H9 (cell line): ENCODE measurements at regions not wholly inside any gene's neighbourhood (a gene's known extent, or its start where the extent isn't known, plus 50 kb on each side); places are given as distances from the start of the nearest gene placed in this dataset.

ENCODE experiments used
- DNase-seq: peaks from one replicate; pipeline ENCODE4 v3.0.0-alpha.2; 2017
- H2AFZ ChIP-seq: one replicate; pipeline ENCODE4 v1.6.1; 2013; ENCODE audit warnings: mild to moderate bottlenecking, low read length, control low read depth, moderate library complexity
- H2AK5ac ChIP-seq: 2 replicates; pipeline ENCODE4 v1.6.1; 2013; ENCODE audit warnings: low read length, control low read depth, mixed read lengths; ENCODE audit not compliant: insufficient read length
- H2BK120ac ChIP-seq: one replicate; pipeline ENCODE4 v1.6.1; 2013; ENCODE audit warnings: low read depth, mild to moderate bottlenecking, low read length, control low read depth, inconsistent platforms; ENCODE audit not compliant: poor library complexity, severe bottlenecking
- H2BK12ac ChIP-seq: 2 replicates; pipeline ENCODE4 v1.6.1; 2013; ENCODE audit warnings: low read length, control low read depth, mixed read lengths, low read depth; ENCODE audit not compliant: insufficient read length
- H2BK15ac ChIP-seq: 2 replicates; pipeline ENCODE4 v1.6.1; 2013; ENCODE audit warnings: low read depth, low read length, control low read depth
- H2BK20ac ChIP-seq: one replicate; pipeline ENCODE4 v1.6.1; 2013; ENCODE audit warnings: low read depth, mild to moderate bottlenecking, low read length, control low read depth, inconsistent platforms; ENCODE audit not compliant: poor library complexity, severe bottlenecking
- H2BK5ac ChIP-seq: 2 replicates; pipeline ENCODE4 v1.6.1; 2013; ENCODE audit warnings: low read length, control low read depth, mixed read lengths; ENCODE audit not compliant: insufficient read length
- H3K14ac ChIP-seq: 2 replicates; pipeline ENCODE4 v1.6.1; 2013; ENCODE audit warnings: low read length, control low read depth; ENCODE audit not compliant: insufficient read depth
- H3K18ac ChIP-seq: 2 replicates; pipeline ENCODE4 v1.6.1; 2013; ENCODE audit warnings: low read depth, mild to moderate bottlenecking, mixed read lengths, low read length, control low read depth; ENCODE audit not compliant: insufficient read length
- H3K23ac ChIP-seq: 2 replicates; pipeline ENCODE4 v1.6.1; 2013; ENCODE audit warnings: low read length, control low read depth, mixed read lengths, low read depth; ENCODE audit not compliant: insufficient read length
- H3K23me2 ChIP-seq: 2 replicates; pipeline ENCODE4 v1.6.1; 2013; ENCODE audit warnings: low read depth, mild to moderate bottlenecking, mixed read lengths, low read length, control low read depth; ENCODE audit not compliant: insufficient read length, poor library complexity, severe bottlenecking
- H3K27ac ChIP-seq: 2 replicates; pipeline ENCODE4 v1.5.1; 2013; ENCODE audit warnings: low read length, control low read depth, mixed read lengths, low read depth; ENCODE audit not compliant: insufficient read length
- H3K27me3 ChIP-seq: 2 replicates; pipeline ENCODE4 v1.6.1; 2013; ENCODE audit warnings: low read length, control low read depth, inconsistent platforms; ENCODE audit not compliant: insufficient read depth
- H3K4ac ChIP-seq: 2 replicates; pipeline ENCODE4 v1.6.1; 2013; ENCODE audit warnings: low read depth, mild to moderate bottlenecking, control low read depth, inconsistent platforms, low read length, moderate library complexity
- H3K4me1 ChIP-seq: 2 replicates; pipeline ENCODE4 v1.6.1; 2013; ENCODE audit warnings: low read length, control low read depth, inconsistent platforms; ENCODE audit not compliant: insufficient read depth
- H3K4me2 ChIP-seq: 2 replicates; pipeline ENCODE4 v1.6.1; 2013; ENCODE audit warnings: low read length, control low read depth, mixed read lengths; ENCODE audit not compliant: insufficient read length, insufficient read depth
- H3K56ac ChIP-seq: 2 replicates; pipeline ENCODE4 v1.6.1; 2013; ENCODE audit warnings: low read depth, mild to moderate bottlenecking, mixed read lengths, low read length, control low read depth; ENCODE audit not compliant: insufficient read length
- H3K79me1 ChIP-seq: 2 replicates; pipeline ENCODE4 v1.6.1; 2013; ENCODE audit warnings: low read depth, mild to moderate bottlenecking, moderate library complexity, low read length, control low read depth, inconsistent platforms; ENCODE audit not compliant: insufficient read depth, poor library complexity, severe bottlenecking
- H3K79me2 ChIP-seq: 2 replicates; pipeline ENCODE4 v1.6.1; 2013; ENCODE audit warnings: low read length, control low read depth, inconsistent platforms; ENCODE audit not compliant: insufficient read depth
- H3K9ac ChIP-seq: 2 replicates; pipeline ENCODE4 v1.6.1; 2013; ENCODE audit warnings: low read length, control low read depth, mixed read lengths; ENCODE audit not compliant: insufficient read length; ENCODE audit errors: extremely low read depth
- H3K9me3 ChIP-seq: one replicate; pipeline ENCODE4 v1.6.1; 2013; ENCODE audit warnings: low read depth, low read length, inconsistent platforms; ENCODE audit not compliant: control insufficient read depth
- H3T11ph ChIP-seq: one replicate; pipeline ENCODE4 v1.6.1; 2013; ENCODE audit warnings: mild to moderate bottlenecking, low read length, control low read depth, inconsistent platforms
- H4K20me1 ChIP-seq: one replicate; pipeline ENCODE4 v1.6.1; 2013; ENCODE audit not compliant: control insufficient read depth, insufficient read length, insufficient read depth
- H4K5ac ChIP-seq: 2 replicates; pipeline ENCODE4 v1.6.1; 2013; ENCODE audit warnings: low read depth, mild to moderate bottlenecking, mixed read lengths, low read length, control low read depth; ENCODE audit not compliant: insufficient read length
- H4K8ac ChIP-seq: replicated peaks from 2 replicates; pipeline ENCODE4 v1.6.1; 2013; ENCODE audit warnings: low read length, control low read depth, mixed read lengths, low read depth; ENCODE audit not compliant: insufficient read length
- H4K91ac ChIP-seq: 2 replicates; pipeline ENCODE4 v1.6.1; 2013; ENCODE audit warnings: low read depth, mild to moderate bottlenecking, moderate library complexity, mixed read lengths, low read length, control low read depth; ENCODE audit not compliant: insufficient read length
- H3K27ac Mint-ChIP-seq, 3 experiments: 2 replicates in 2 of 3; 3 replicates in 1 of 3; pipeline ENCODE4 v1.8.0; 2020 to 2021; ENCODE audit warnings: mixed read lengths in 3 of 3, mild to moderate bottlenecking in 1 of 3, moderate library complexity in 1 of 3
- H3K27me3 Mint-ChIP-seq: 2 replicates; pipeline ENCODE4 v1.8.0; 2021; ENCODE audit warnings: low read depth, mild to moderate bottlenecking, moderate library complexity, mixed read lengths
- H3K36me3 Mint-ChIP-seq, 3 experiments: 2 replicates in 2 of 3; 3 replicates in 1 of 3; pipeline ENCODE4 v1.8.0; 2020 to 2021; ENCODE audit warnings: low read depth in 3 of 3, mixed read lengths in 3 of 3; ENCODE audit not compliant: insufficient read depth in 1 of 3
- H3K4me1 Mint-ChIP-seq, 2 experiments: 2 replicates each; pipeline ENCODE4 v1.8.0; 2020; ENCODE audit warnings: mixed read lengths in 2 of 2
- H3K4me3 Mint-ChIP-seq, 2 experiments: 2 replicates in 1 of 2; 3 replicates in 1 of 2; pipeline ENCODE4 v1.8.0; 2020 to 2021; ENCODE audit warnings: mild to moderate bottlenecking in 2 of 2, mixed read lengths in 2 of 2, moderate library complexity in 1 of 2
- H3K9me3 Mint-ChIP-seq, 2 experiments: 2 replicates in 1 of 2; 3 replicates in 1 of 2; pipeline ENCODE4 v1.8.0; 2020; ENCODE audit warnings: mild to moderate bottlenecking in 2 of 2, mixed read lengths in 2 of 2, moderate library complexity in 1 of 2
- WGBS: extraction: QIAGEN DNeasy Blood & Tissue Kit; methylation state at CpG from one replicate; pipeline ENCODE4 v1.1.7; 2013; ENCODE audit warnings: missing lambda C conversion rate, low lambda C conversion rate, mixed read lengths; ENCODE audit not compliant: insufficient read length; ENCODE audit errors: extremely low coverage; 5-methylcytosine and 5-hydroxymethylcytosine counted together
- TF ChIP-seq, protein P1 (sequence below): fragments of 200-600 bp; sonication (generic); conservative IDR thresholded peaks from 3 replicates; pipeline ENCODE4 v1.8.0; 2021; ENCODE audit warnings: antibody characterized with exemption, mild to moderate bottlenecking

DNA sequence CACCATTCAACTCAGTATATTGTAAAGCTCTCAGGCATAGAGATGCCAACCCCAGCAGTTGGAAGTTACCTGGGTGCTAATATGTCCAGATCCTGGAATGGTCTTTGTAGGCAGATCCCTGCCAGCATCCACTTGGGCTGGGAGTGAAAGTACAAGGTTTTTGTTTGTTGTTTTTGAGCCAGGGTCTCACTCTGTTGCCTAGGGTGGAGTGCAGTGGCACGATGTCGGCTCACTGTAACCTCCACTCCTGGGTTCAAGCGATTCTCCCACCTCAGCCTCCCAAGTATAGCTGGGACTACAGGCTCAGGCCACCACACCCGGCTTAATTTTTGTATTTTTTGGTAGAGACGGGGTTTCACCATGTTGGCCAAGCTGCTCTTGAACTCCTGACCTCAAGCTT is 177.6 kb downstream of the IRF8 start:
- H3K27ac Mint-ChIP-seq = no peak overlapping the region; a peak in 1 of 7 replicates
- Histone ChIP-seq H4K8ac (no peak overlapping the region), H3K23ac (no peak overlapping the region), H3K18ac (no peak overlapping the region), H3K23me2 (no peaks in the 10 kb centered on the region), H2BK5ac (no peak overlapping the region), H2AFZ (no peak overlapping the region), H3K79me2 (no peaks in the 10 kb centered on the region), H3T11ph (no peak overlapping the region), H3K56ac (no peak overlapping the region), H3K9me3 (no peaks in the 10 kb centered on the region), H2BK15ac (no peak overlapping the region), H2BK12ac (no peak overlapping the region), H4K91ac (no peak overlapping the region), H3K4me2 (no peak overlapping the region), H3K4ac (no peak overlapping the region), H3K27me3 (no peaks in the 10 kb centered on the region), H3K79me1 (no peaks in the 10 kb centered on the region), H3K27ac (no peak overlapping the region), H4K5ac (no peak overlapping the region), H4K20me1 (no peaks in the 10 kb centered on the region), H2BK20ac (no peak overlapping the region), H3K14ac (no peak overlapping the region), H2BK120ac (no peak overlapping the region), H2AK5ac (no peak overlapping the region), H3K4me1 (no peaks in the 10 kb centered on the region; the same call in 1 of the 2 replicates), H3K9ac (no peak overlapping the region)
- H3K9me3 Mint-ChIP-seq = peaks cover 0 to 2% of the 10 kb centered on the region in 2 experiments; a peak in 1 of 5 replicates
- no peaks in the 10 kb centered on the region for H3K36me3 Mint-ChIP-seq
- no peak for DNase-seq
- peaks cover 16 to 18% of the 10 kb centered on the region in 2 experiments for H3K4me1 Mint-ChIP-seq
- TF ChIP-seq, protein P1, sequence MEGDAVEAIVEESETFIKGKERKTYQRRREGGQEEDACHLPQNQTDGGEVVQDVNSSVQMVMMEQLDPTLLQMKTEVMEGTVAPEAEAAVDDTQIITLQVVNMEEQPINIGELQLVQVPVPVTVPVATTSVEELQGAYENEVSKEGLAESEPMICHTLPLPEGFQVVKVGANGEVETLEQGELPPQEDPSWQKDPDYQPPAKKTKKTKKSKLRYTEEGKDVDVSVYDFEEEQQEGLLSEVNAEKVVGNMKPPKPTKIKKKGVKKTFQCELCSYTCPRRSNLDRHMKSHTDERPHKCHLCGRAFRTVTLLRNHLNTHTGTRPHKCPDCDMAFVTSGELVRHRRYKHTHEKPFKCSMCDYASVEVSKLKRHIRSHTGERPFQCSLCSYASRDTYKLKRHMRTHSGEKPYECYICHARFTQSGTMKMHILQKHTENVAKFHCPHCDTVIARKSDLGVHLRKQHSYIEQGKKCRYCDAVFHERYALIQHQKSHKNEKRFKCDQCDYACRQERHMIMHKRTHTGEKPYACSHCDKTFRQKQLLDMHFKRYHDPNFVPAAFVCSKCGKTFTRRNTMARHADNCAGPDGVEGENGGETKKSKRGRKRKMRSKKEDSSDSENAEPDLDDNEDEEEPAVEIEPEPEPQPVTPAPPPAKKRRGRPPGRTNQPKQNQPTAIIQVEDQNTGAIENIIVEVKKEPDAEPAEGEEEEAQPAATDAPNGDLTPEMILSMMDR = no peak
- peaks cover 10% of the 10 kb centered on the region for H3K27me3 Mint-ChIP-seq
- H3K4me3 Mint-ChIP-seq = no peak overlapping the region
- no CpG with 5 or more reads among the region's 5 CpGs for WGBS
